ENCODE measurements at regions not wholly inside any gene's neighbourhood (a gene's known extent, or its start where the extent isn't known, plus 50 kb on each side); places are given as distances from the start of the nearest gene placed in this dataset.

DNA sequence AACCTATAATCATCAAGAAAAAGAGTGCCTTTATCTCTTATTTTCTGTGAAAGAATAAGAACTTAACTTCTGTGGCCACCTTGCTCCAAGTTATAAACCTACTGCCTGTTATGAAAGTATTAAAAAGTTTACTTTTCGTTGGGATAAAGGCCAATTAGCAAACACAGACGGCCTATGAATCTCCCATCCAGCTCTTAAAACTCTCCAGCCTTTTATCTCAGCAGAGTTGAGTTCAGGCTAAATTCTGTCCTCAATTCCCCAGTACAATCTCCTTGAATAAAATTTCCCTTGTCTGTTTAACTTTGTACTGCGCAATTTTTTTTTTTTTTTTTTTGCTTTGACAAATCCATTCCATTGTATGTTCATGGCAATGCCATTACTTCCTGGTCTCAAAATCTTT, 1058.4 kb downstream of the SLITRK5 start:
- TF ChIP-seq, protein P1, sequence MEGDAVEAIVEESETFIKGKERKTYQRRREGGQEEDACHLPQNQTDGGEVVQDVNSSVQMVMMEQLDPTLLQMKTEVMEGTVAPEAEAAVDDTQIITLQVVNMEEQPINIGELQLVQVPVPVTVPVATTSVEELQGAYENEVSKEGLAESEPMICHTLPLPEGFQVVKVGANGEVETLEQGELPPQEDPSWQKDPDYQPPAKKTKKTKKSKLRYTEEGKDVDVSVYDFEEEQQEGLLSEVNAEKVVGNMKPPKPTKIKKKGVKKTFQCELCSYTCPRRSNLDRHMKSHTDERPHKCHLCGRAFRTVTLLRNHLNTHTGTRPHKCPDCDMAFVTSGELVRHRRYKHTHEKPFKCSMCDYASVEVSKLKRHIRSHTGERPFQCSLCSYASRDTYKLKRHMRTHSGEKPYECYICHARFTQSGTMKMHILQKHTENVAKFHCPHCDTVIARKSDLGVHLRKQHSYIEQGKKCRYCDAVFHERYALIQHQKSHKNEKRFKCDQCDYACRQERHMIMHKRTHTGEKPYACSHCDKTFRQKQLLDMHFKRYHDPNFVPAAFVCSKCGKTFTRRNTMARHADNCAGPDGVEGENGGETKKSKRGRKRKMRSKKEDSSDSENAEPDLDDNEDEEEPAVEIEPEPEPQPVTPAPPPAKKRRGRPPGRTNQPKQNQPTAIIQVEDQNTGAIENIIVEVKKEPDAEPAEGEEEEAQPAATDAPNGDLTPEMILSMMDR (IDR thresholded peaks at IDR 0.05; ENCODE audit: insufficient read depth, low read length): no peak
- no peak for TF ChIP-seq GABPA (IDR thresholded peaks at IDR 0.05; ENCODE audit: low read depth)
- no peak for TF ChIP-seq POLR2AphosphoS5 (IDR thresholded peaks at IDR 0.05; ENCODE audit: low read depth)
- TF ChIP-seq, protein P2, sequence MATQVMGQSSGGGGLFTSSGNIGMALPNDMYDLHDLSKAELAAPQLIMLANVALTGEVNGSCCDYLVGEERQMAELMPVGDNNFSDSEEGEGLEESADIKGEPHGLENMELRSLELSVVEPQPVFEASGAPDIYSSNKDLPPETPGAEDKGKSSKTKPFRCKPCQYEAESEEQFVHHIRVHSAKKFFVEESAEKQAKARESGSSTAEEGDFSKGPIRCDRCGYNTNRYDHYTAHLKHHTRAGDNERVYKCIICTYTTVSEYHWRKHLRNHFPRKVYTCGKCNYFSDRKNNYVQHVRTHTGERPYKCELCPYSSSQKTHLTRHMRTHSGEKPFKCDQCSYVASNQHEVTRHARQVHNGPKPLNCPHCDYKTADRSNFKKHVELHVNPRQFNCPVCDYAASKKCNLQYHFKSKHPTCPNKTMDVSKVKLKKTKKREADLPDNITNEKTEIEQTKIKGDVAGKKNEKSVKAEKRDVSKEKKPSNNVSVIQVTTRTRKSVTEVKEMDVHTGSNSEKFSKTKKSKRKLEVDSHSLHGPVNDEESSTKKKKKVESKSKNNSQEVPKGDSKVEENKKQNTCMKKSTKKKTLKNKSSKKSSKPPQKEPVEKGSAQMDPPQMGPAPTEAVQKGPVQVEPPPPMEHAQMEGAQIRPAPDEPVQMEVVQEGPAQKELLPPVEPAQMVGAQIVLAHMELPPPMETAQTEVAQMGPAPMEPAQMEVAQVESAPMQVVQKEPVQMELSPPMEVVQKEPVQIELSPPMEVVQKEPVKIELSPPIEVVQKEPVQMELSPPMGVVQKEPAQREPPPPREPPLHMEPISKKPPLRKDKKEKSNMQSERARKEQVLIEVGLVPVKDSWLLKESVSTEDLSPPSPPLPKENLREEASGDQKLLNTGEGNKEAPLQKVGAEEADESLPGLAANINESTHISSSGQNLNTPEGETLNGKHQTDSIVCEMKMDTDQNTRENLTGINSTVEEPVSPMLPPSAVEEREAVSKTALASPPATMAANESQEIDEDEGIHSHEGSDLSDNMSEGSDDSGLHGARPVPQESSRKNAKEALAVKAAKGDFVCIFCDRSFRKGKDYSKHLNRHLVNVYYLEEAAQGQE (IDR thresholded peaks at IDR 0.05; ENCODE audit: insufficient replicate concordance, low read depth): no peak
